ENCODE measurements at regions not wholly inside any gene's neighbourhood (a gene's known extent, or its start where the extent isn't known, plus 50 kb on each side); places are given as distances from the start of the nearest gene placed in this dataset.

DNA sequence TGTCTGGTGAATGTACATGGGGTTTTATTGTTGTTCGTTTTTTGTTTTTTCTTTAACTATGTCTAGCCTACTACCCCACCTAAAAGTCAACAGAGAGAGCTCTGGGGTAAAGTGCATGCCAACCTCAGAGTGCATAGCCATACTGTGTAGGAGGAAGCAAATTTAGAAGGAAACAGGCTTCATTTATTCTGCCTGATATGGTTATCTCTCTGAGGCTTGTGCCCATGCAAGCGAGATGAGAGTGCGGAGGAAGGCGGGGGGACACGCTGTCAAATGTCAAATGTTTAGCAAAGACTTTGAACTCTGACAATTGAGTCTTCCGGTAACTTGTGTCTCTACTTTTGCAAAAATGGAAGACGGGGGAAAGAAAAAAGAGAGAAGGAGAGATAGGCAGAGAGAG, 295.5 kb downstream of the ETS1 start:
- no peak for DNase-seq (ENCODE audit: low read depth)
- H3K4me3 ChIP-seq (ENCODE audit: low read depth, low read length): no peak overlapping the region
- TF ChIP-seq CTCF (IDR thresholded peaks at IDR 0.05; ENCODE audit: insufficient read depth, low read length): no peak

DNA sequence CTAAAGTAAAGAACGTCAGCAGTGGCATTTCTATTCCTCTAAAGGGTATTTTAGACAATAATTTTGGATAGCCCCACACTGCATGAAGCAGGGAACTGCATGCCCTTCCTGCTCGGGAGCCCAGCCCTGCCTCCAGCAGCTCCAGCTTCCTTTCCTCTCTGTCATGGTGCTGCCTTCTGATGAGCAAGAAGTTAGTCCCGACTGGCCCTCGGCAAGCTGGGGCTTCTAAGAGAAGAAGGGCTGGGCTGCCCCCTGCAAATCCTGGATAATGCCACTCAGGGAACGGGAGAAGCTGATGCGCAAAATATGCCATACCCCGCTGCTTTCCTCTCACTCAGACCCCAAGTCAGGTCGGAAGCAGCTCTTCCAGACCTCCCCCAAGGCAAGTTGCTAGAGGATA, 296.4 kb downstream of the ETS1 start:
- no peak for TF ChIP-seq CTCF (IDR thresholded peaks at IDR 0.05; ENCODE audit: insufficient read depth, low read length)
- DNase-seq (ENCODE audit: low read depth): no peak
- H3K4me3 ChIP-seq (ENCODE audit: low read depth, low read length): no peak overlapping the region

DNA sequence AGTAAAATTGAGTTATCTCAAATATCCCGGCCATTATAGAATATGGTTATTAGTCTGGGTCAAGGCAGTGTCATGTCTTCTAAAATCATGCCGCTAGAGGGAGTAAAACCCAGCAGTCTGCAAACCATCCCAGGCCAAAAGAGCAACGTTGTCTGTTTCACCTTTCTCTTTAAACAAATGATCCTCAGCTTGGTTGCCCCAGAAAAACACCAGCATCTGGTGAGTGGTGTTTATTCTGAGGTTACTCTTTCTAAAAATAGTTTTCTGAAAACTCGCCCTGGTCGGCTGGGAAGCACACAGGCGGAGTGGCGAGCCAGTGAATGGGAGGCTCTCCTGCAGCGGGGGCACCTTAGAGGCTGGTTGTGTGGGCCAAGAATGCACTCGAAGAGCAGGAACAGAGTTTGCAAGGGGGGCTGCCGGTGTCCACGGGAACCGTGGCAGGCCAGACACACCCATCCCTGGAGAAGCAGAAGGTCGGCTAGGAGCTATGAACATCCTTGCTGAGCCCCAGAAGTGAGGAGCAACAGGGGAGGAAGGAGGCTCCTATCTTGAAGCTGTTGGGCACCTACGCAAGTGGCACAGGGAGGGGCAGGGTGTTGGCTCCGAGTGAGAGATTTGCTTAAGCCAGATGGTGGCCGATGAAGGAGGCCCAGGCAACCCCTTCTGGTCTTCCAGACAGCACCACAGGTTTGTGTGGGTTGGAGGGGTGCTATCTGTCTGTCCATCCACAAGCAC, 297.1 kb downstream of the ETS1 start:
- TF ChIP-seq CTCF (IDR thresholded peaks at IDR 0.05; ENCODE audit: insufficient read depth, low read length): peak; percentile 80
- DNase-seq (ENCODE audit: low read depth): peak; percentile 92
- H3K4me3 ChIP-seq (ENCODE audit: low read depth, low read length): no peak overlapping the region

GRCh38 chr11:128289048-128289447, 298.3 kb downstream of the ETS1 start:
- no peak for TF ChIP-seq CTCF (IDR thresholded peaks at IDR 0.05; ENCODE audit: insufficient read depth, low read length)
- no peak overlapping the region for H3K4me3 ChIP-seq (ENCODE audit: low read depth, low read length)
- no peak for DNase-seq (ENCODE audit: low read depth)

GRCh38 chr11:128288368-128288767, 299.0 kb downstream of the ETS1 start:
- no peak for TF ChIP-seq CTCF (IDR thresholded peaks at IDR 0.05; ENCODE audit: insufficient read depth, low read length)
- H3K4me3 ChIP-seq (ENCODE audit: low read depth, low read length): no peak overlapping the region
- DNase-seq (ENCODE audit: low read depth): no peak

- DNase-seq (ENCODE audit: low read depth): no peak
- H3K4me3 ChIP-seq (ENCODE audit: low read depth, low read length): no peak overlapping the region
- no peak for TF ChIP-seq CTCF (IDR thresholded peaks at IDR 0.05; ENCODE audit: insufficient read depth, low read length)
These were observed 302.0 kb downstream of the ETS1 start for GRCh38 chr11:128285321-128285720.

GRCh38 chr11:128284634-128285033, 302.7 kb downstream of the ETS1 start:
- DNase-seq (ENCODE audit: low read depth): no peak
- H3K4me3 ChIP-seq (ENCODE audit: low read depth, low read length): no peak overlapping the region
- no peak for TF ChIP-seq CTCF (IDR thresholded peaks at IDR 0.05; ENCODE audit: insufficient read depth, low read length)

All from fibroblast of the aortic adventitia (primary cell).